ENCODE measurements at regions not wholly inside any gene's neighbourhood (a gene's known extent, or its start where the extent isn't known, plus 50 kb on each side); places are given as distances from the start of the nearest gene placed in this dataset.

DNA sequence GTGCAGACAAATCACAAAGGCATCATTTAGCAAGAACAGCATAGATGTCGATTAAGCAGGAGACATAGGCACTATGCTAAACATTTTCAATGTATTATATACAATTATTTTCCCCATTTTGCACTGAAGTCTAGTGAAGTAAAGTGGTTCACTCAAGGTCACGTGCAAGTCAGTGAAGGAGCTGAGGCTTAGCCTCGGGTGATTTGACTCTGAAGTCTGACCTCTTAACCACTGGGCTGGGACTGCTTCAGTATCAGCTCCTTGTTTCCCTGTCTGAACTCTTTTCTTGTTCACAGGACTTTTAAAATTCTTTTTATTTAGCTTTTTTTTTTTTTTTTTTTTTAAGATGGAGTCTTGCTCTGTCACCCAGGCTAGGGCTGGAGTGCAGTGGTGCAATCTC, 262.7 kb downstream of the DRD1 start:
- no peaks in the 10 kb centered on the region for H3K4me1 ChIP-seq (ENCODE audit: insufficient read depth, low read length)
- H3K9ac ChIP-seq (ENCODE audit: low read depth, low read length): no peak overlapping the region
- H3K9me3 ChIP-seq (ENCODE audit: control insufficient read depth, insufficient read depth, low read length): no peaks in the 10 kb centered on the region
- no peaks in the 10 kb centered on the region for H3K36me3 ChIP-seq (ENCODE audit: insufficient read depth, low read length)

DNA sequence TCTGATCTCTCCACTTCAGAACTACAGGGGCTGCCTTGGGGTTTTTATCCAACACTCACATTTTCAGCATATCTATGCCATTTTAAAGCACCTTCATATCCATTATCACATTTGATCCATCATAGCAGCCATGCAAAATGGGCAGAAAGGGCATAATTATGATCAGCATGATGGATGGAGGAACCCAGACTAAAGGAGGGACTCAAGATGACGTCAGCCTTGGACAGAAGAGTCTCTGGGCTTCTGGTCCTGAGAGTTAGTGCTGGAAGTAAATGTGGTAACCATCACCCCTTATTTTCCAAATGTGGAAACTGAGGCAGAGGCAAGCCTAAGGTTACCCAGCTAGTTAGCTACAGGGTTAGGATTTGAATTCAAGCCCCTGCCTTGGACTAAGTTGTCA, 273.1 kb downstream of the DRD1 start:
- Histone ChIP-seq H3K36me3 (ENCODE audit: insufficient read depth, low read length) (no peaks in the 10 kb centered on the region), H3K4me1 (ENCODE audit: insufficient read depth, low read length) (no peaks in the 10 kb centered on the region)

DNA sequence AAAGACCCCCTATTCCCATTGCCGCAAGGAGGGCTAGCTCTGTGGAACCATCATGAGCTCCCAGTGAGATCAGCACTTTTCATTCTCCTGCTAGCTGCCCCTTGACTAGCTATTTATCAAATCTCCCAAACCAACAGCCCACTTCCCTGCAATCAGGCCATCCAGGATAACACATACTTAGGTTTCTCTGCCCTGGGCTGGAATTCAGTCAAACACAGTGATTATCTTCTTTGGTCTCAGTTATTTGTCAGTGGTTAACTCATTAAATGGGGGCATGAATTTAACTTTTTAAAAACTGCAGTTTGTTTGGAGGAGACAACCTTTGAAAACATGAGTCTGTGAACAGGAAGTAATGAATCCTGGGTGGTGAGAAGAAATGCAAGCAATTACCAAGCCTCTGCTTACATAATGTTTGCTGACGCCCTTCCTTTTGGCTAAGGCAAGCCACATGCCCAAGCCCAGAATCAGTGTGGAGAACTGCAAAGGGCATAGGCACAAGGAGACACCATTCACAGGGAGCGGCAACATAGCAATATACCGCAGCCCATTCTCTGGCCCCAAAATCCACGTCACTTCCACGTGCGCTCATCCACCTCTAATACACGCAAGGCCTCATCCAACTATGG, 275.0 kb downstream of the DRD1 start:
- H3K4me1 ChIP-seq (ENCODE audit: insufficient read depth, low read length): no peaks in the 10 kb centered on the region

More for the DNA sequence above, 273.1 kb downstream of the DRD1 start:
- Histone ChIP-seq H3K9ac (ENCODE audit: low read depth, low read length) (no peak overlapping the region), H3K9me3 (ENCODE audit: control insufficient read depth, insufficient read depth, low read length) (no peaks in the 10 kb centered on the region)

DNA sequence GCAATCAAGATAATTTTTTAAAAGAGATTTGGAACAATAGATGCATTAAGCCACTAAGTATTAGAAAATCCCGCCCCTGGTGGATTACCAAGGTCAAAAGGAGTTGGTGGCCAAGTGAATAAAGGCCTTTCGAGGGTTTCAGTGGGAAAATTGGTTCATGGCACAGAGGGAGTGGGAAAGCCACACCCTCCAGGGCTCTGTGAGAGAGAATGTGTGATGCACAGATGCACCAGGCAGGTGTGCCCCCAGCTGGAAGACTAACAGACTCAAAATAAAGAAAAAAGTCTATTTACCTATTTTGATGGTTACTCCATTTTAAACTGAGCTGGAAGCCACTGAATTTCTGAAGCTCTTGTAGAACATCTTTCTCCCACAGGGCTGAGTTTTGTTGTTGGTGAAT, 278.0 kb downstream of the DRD1 start:
- Histone ChIP-seq H3K9me3 (ENCODE audit: control insufficient read depth, insufficient read depth, low read length) (no peaks in the 10 kb centered on the region), H3K4me1 (ENCODE audit: insufficient read depth, low read length) (no peaks in the 10 kb centered on the region), H3K9ac (ENCODE audit: low read depth, low read length) (no peak overlapping the region), H3K36me3 (ENCODE audit: insufficient read depth, low read length) (no peaks in the 10 kb centered on the region)

More for the DNA sequence above, 275.0 kb downstream of the DRD1 start:
- H3K36me3 ChIP-seq (ENCODE audit: insufficient read depth, low read length): no peaks in the 10 kb centered on the region
- H3K9me3 ChIP-seq (ENCODE audit: control insufficient read depth, insufficient read depth, low read length): no peaks in the 10 kb centered on the region
- H3K9ac ChIP-seq (ENCODE audit: low read depth, low read length): no peak overlapping the region

DNA sequence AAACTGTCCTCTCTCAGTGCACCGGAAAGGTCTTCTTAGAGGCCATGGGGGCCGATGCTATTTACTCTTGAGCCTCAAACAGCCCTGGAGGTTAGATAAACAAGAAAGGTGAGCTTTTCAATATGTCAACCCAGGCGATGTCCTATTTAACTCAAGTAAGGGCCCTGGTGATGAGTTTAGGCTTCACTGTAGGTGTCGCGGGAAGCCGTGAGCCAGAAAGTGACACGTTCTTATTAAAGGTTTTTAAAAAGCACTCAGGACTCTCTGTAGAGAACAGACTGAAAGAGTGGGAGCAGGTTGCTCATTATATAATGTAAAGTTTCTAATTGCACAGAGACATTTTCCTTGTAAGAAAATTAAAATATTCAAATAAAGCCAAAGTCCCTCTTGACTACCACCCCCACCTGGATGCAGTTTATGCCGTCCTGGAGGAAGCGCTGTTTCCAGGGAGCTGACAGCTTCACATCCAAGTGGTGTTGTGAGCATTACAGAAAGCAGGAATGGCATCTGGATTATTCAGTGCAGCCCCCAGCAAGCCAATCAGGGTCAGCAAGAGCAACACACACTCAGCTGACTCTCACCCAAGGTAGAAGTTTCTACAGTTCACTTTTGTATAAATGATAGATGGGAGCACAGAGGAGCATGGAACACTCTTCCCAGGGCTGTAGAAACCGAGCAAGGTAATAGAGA, 280.3 kb downstream of the DRD1 start:
- Histone ChIP-seq H3K9me3 (ENCODE audit: control insufficient read depth, insufficient read depth, low read length) (no peaks in the 10 kb centered on the region), H3K4me1 (ENCODE audit: insufficient read depth, low read length) (no peaks in the 10 kb centered on the region), H3K9ac (ENCODE audit: low read depth, low read length) (no peak overlapping the region), H3K36me3 (ENCODE audit: insufficient read depth, low read length) (no peaks in the 10 kb centered on the region)

DNA sequence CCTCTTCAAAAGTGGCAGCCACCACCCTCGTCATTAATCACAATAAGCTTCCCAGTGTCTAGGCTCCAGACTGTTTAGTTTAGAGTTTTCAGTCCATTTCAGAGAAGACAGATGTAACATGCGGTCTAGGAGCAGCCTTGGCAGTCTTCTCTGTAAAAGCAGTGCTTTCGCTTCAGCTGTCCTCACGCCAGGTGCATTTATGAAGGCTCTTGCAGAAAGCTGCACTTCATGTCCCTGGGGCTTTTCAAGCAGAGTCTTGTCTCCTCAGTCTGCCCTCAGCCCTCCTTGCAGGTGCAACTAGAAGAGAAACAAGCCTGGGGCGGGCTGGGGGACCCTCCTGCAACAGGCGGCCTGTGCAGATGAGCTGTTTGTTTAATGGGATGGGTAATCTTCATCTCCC, 281.9 kb downstream of the DRD1 start:
- H3K4me1 ChIP-seq (ENCODE audit: insufficient read depth, low read length): no peaks in the 10 kb centered on the region

DNA sequence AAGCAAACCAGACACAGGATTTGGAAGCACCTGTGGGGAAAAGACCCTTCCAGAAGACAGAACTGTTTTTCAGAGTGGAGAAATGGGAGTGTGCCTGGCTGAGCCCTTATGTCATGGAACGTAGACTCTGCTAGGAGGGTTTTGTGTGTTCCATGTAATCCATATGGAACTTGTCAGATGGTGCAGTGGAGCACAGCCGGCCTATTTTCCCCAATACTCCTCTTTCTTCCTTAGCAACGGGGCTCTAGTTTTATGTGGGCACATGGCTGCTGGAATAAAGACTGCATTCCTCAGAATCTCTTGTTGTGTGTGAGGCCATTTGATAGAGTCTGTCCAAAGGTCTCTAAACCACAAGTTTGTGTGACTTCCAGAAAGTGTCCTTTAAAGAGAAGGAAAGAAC, 284.0 kb downstream of the DRD1 start:
- Histone ChIP-seq H3K9ac (ENCODE audit: low read depth, low read length) (no peak overlapping the region), H3K4me1 (ENCODE audit: insufficient read depth, low read length) (no peaks in the 10 kb centered on the region), H3K9me3 (ENCODE audit: control insufficient read depth, insufficient read depth, low read length) (no peaks in the 10 kb centered on the region), H3K36me3 (ENCODE audit: insufficient read depth, low read length) (no peaks in the 10 kb centered on the region)

More for the DNA sequence above, 281.9 kb downstream of the DRD1 start:
- Histone ChIP-seq H3K9me3 (ENCODE audit: control insufficient read depth, insufficient read depth, low read length) (no peaks in the 10 kb centered on the region), H3K36me3 (ENCODE audit: insufficient read depth, low read length) (no peaks in the 10 kb centered on the region), H3K9ac (ENCODE audit: low read depth, low read length) (no peak overlapping the region)

DNA sequence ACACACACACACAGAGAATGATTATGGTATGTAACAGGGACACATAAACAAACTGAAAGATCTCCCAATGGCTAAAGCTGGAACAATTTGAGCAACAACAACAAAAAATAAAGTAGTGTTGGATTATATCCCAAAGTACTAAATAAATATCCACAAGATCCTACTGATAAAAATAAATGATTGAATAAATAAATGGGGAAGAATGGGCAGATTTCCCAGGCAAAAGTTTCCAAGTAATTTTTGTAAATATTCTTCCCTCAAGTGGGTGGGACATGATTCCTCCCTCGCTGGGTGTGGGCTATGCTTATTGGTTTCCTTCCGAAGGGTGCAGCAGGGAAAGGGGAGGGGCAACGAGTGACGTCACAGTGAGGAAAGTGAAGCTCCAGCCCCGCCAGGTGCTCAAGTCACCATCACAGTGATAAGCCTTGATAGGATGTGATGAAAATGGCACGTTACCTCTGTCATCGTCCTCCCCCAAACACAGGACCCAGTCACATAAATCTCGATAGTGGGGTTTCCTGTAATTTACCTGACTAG, 295.3 kb downstream of the DRD1 start:
- Histone ChIP-seq H3K9me3 (ENCODE audit: control insufficient read depth, insufficient read depth, low read length) (peaks cover 5% of the 10 kb centered on the region), H3K4me1 (ENCODE audit: insufficient read depth, low read length) (no peaks in the 10 kb centered on the region)

DNA sequence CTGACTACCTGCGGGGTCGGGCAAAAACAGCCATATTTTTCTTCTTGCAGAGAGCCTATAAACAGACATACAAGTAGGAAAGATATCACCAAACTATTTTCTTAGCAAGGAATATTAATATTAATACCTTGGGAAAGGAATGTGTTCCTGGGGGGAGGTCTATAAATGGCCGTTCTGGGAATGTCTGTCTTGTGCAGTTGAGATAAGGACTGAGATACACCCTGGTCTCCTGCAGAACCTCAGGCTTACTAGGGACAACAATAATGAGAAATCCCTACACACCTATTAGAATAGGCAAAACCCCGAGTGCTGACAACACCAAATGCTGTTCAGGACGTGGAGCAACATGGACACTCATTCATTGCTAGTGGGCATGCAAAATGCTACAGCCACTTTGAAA, 297.2 kb downstream of the DRD1 start:
- Histone ChIP-seq H3K9ac (ENCODE audit: low read depth, low read length) (no peak overlapping the region), H3K36me3 (ENCODE audit: insufficient read depth, low read length) (no peaks in the 10 kb centered on the region), H3K9me3 (ENCODE audit: control insufficient read depth, insufficient read depth, low read length) (peaks cover 5% of the 10 kb centered on the region), H3K4me1 (ENCODE audit: insufficient read depth, low read length) (no peaks in the 10 kb centered on the region)

More for the DNA sequence above, 295.3 kb downstream of the DRD1 start:
- Histone ChIP-seq H3K36me3 (ENCODE audit: insufficient read depth, low read length) (no peaks in the 10 kb centered on the region), H3K9ac (ENCODE audit: low read depth, low read length) (no peak overlapping the region)

DNA sequence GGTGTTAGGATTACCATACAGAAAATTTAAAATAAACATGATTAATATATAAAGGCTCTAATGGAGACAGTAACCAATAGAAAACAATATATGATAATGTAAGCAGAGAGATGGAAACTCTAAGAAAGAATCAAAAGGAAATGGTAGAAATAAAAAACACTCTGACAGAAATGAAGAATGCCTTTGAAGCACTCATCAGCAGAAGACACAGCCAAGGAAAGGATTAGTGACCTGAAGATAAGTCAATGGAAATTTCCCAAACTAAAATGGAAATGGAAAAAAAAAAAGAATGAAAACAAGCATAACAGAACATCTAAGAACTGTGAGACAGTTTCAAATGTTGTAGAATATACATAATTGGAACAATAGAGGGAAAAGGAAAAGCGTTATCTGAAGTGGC, 302.6 kb downstream of the DRD1 start:
- H3K9me3 ChIP-seq (ENCODE audit: control insufficient read depth, insufficient read depth, low read length): no peaks in the 10 kb centered on the region; the same call in 1 of the 2 replicates
- no peaks in the 10 kb centered on the region for H3K36me3 ChIP-seq (ENCODE audit: insufficient read depth, low read length)
- no peak overlapping the region for H3K9ac ChIP-seq (ENCODE audit: low read depth, low read length)
- H3K4me1 ChIP-seq (ENCODE audit: insufficient read depth, low read length): no peaks in the 10 kb centered on the region

DNA sequence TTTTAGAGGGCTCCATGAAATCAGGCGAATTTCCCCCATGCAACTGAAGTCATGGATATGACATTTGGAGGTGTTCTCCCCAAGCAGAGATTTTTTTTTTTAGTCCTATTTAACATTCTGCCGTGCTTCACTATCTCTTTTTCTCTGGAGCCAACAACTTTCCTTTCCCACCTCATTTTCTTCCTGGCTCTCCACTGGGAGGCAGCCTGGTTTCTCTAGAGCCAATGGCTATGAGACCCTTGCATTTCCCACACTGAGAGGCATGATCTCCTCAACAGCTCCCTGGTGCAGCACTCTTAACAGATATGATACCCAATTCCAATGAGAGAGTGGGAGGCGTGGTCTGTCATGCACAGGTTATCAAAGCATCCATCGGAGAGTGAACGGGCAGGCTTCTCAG, 310.8 kb downstream of the DRD1 start:
- peaks cover 7% of the 10 kb centered on the region for H3K4me1 ChIP-seq (ENCODE audit: insufficient read depth, low read length)
- no peaks in the 10 kb centered on the region for H3K36me3 ChIP-seq (ENCODE audit: insufficient read depth, low read length)
- no peaks in the 10 kb centered on the region for H3K9me3 ChIP-seq (ENCODE audit: control insufficient read depth, insufficient read depth, low read length)
- H3K9ac ChIP-seq (ENCODE audit: low read depth, low read length): no peak overlapping the region

DNA sequence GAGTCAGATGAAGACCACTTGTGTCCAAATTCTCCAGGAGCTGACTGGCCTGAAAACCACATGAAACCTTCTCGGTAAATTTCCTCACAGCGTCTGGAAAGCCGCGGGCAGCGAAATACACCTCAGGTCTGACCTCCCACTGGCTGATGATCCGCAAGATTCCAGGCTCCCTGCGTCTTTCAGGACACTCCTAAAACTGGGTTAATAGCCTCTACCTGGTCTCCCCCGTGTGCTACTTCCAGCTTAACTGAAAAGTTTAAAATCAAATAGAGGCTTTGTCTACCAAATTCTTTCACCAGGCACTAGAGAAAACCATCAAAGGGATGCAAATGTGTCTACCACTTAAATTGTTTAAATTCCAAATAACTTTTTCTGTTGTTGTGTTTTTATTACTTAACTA, 312.6 kb downstream of the DRD1 start:
- H3K4me1 ChIP-seq (ENCODE audit: insufficient read depth, low read length): peaks cover 7% of the 10 kb centered on the region
- H3K9ac ChIP-seq (ENCODE audit: low read depth, low read length): no peak overlapping the region
- H3K36me3 ChIP-seq (ENCODE audit: insufficient read depth, low read length): no peaks in the 10 kb centered on the region
- H3K9me3 ChIP-seq (ENCODE audit: control insufficient read depth, insufficient read depth, low read length): no peaks in the 10 kb centered on the region

DNA sequence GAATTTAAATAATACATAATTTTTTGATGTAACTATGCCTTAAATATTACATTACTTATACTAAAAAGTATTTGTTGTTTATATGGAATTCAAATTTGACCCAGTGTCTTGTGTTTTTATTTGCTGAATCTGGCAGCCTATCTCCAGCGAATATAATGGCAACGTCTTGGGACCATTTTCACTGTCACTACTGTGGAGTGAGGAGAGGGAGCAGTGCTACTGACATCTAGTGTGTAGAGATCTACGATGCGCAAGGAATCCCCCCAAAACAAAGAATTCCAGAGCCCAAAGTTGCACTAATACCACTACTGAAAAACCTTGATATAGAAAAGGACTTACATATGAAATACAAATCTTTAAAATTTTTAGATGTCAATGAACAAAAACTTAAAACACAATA, 314.4 kb downstream of the DRD1 start:
- Histone ChIP-seq H3K4me1 (ENCODE audit: insufficient read depth, low read length) (peaks cover 7% of the 10 kb centered on the region), H3K9ac (ENCODE audit: low read depth, low read length) (no peak overlapping the region), H3K9me3 (ENCODE audit: control insufficient read depth, insufficient read depth, low read length) (no peaks in the 10 kb centered on the region), H3K36me3 (ENCODE audit: insufficient read depth, low read length) (no peaks in the 10 kb centered on the region)

DNA sequence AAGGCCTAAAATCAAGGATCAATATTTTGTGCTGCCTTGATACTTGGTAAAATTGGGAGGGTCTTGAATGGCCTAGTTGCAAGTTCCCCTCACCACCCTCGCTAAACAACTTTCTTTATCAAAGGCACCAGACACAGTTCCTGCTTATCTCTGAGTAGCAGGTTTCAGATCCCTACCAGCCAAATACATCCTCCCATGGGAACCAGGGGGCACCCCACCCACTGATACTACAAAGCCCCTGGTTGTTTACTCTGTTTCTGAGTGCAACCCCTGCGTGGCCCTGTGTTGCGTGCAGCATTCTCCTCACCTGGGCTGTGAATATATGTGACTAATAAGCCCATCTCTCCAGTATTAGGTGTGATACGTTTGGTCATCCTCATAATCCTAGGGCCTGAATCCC, 314.9 kb downstream of the DRD1 start:
- Histone ChIP-seq H3K9me3 (ENCODE audit: control insufficient read depth, insufficient read depth, low read length) (no peaks in the 10 kb centered on the region), H3K9ac (ENCODE audit: low read depth, low read length) (no peak overlapping the region), H3K4me1 (ENCODE audit: insufficient read depth, low read length) (peaks cover 7% of the 10 kb centered on the region), H3K36me3 (ENCODE audit: insufficient read depth, low read length) (no peaks in the 10 kb centered on the region)

DNA sequence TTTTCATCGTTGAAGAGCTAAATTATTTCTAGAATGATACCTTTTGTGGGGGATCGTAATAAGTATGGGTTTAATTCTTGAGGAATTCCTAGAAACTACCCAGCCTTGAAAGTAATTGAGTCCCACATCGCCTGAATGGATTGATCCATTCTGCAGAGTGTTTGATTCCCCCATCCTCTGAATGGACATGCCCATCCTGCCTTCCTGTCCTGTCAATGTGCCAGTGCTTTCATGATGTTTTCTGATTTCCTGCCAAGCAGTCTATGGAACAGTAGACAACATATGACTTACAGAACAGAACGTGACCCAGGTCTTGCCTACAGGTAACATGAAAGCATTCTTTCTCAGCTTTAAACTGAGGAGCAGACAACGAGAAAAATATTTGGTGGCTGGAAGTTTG, 319.2 kb downstream of the DRD1 start:
- no peak overlapping the region for H3K9ac ChIP-seq (ENCODE audit: low read depth, low read length)
- H3K4me1 ChIP-seq (ENCODE audit: insufficient read depth, low read length): no peaks in the 10 kb centered on the region
- no peaks in the 10 kb centered on the region for H3K36me3 ChIP-seq (ENCODE audit: insufficient read depth, low read length)
- H3K9me3 ChIP-seq (ENCODE audit: control insufficient read depth, insufficient read depth, low read length): no peaks in the 10 kb centered on the region

Measured in ES-I3 (cell line).